ENCODE measurements at regions not wholly inside any gene's neighbourhood (a gene's known extent, or its start where the extent isn't known, plus 50 kb on each side); places are given as distances from the start of the nearest gene placed in this dataset.
"Not testable (repeated sequence)": the region's sequence is repeated elsewhere in the genome, so short reads cannot be mapped to it uniquely, and the experiment has no call there.

- no peak overlapping the region for H3K27ac ChIP-seq (ENCODE audit: low read depth, low read length)
- no peaks in the 10 kb centered on the region for H3K27me3 ChIP-seq (ENCODE audit: control insufficient read depth, insufficient read depth, low read length)
- H3K36me3 ChIP-seq (ENCODE audit: control insufficient read depth, insufficient read depth, low read length), result no peaks in the 10 kb centered on the region
- H3K9me3 ChIP-seq (ENCODE audit: control insufficient read depth, insufficient read depth, low read depth, low read length), result peaks cover 9% of the 10 kb centered on the region
- H3K4me1 ChIP-seq (ENCODE audit: control insufficient read depth, insufficient read depth, low read length), result peaks cover 10% of the 10 kb centered on the region
- H3K9ac ChIP-seq (ENCODE audit: low read length), result no peak overlapping the region
- H3K4me3 ChIP-seq (ENCODE audit: low read depth, low read length), result no peak overlapping the region
Observed at GRCh38 chr9:115403753-115404152, 285.8 kb upstream of the TNC start.

- H3K9ac ChIP-seq (ENCODE audit: low read length), result no peak overlapping the region
- no peak overlapping the region for H3K27ac ChIP-seq (ENCODE audit: low read depth, low read length)
- H3K9me3 ChIP-seq (ENCODE audit: control insufficient read depth, insufficient read depth, low read depth, low read length), result peaks cover 12% of the 10 kb centered on the region
- H3K36me3 ChIP-seq (ENCODE audit: control insufficient read depth, insufficient read depth, low read length), result peaks cover 5% of the 10 kb centered on the region
- no peak overlapping the region for H3K4me3 ChIP-seq (ENCODE audit: low read depth, low read length)
- peaks cover 10% of the 10 kb centered on the region for H3K4me1 ChIP-seq (ENCODE audit: control insufficient read depth, insufficient read depth, low read length)
- no peaks in the 10 kb centered on the region for H3K27me3 ChIP-seq (ENCODE audit: control insufficient read depth, insufficient read depth, low read length)
Observed at GRCh38 chr9:115404311-115404710, 286.4 kb upstream of the TNC start.

- no peak overlapping the region for H3K4me3 ChIP-seq (ENCODE audit: low read depth, low read length)
- H3K9me3 ChIP-seq (ENCODE audit: control insufficient read depth, insufficient read depth, low read depth, low read length), result peaks cover 8% of the 10 kb centered on the region; the same call in 1 of the 2 replicates
- no peaks in the 10 kb centered on the region for H3K27me3 ChIP-seq (ENCODE audit: control insufficient read depth, insufficient read depth, low read length)
- no peak overlapping the region for H3K9ac ChIP-seq (ENCODE audit: low read length)
- H3K4me1 ChIP-seq (ENCODE audit: control insufficient read depth, insufficient read depth, low read length), result peaks cover 13% of the 10 kb centered on the region
- peaks cover 9% of the 10 kb centered on the region for H3K36me3 ChIP-seq (ENCODE audit: control insufficient read depth, insufficient read depth, low read length)
- no peak overlapping the region for H3K27ac ChIP-seq (ENCODE audit: low read depth, low read length)
Observed at GRCh38 chr9:115411516-115411915, 293.6 kb upstream of the TNC start.

GRCh38 chr9:115411993-115412452 is 294.1 kb upstream of the TNC start:
- Histone ChIP-seq H3K27me3 (ENCODE audit: control insufficient read depth, insufficient read depth, low read length) (no peaks in the 10 kb centered on the region), H3K27ac (ENCODE audit: low read depth, low read length) (no peak overlapping the region), H3K9ac (ENCODE audit: low read length) (no peak overlapping the region), H3K9me3 (ENCODE audit: control insufficient read depth, insufficient read depth, low read depth, low read length) (peaks cover 8% of the 10 kb centered on the region; the same call in 1 of the 2 replicates), H3K4me1 (ENCODE audit: control insufficient read depth, insufficient read depth, low read length) (peaks cover 13% of the 10 kb centered on the region), H3K36me3 (ENCODE audit: control insufficient read depth, insufficient read depth, low read length) (peaks cover 9% of the 10 kb centered on the region), H3K4me3 (ENCODE audit: low read depth, low read length) (no peak overlapping the region)

GRCh38 chr9:115412656-115413055 is 294.7 kb upstream of the TNC start:
- peaks cover 10% of the 10 kb centered on the region; the same call in 1 of the 2 replicates for H3K9me3 ChIP-seq (ENCODE audit: control insufficient read depth, insufficient read depth, low read depth, low read length)
- H3K4me1 ChIP-seq (ENCODE audit: control insufficient read depth, insufficient read depth, low read length), result peaks cover 13% of the 10 kb centered on the region
- H3K4me3 ChIP-seq (ENCODE audit: low read depth, low read length), result no peak overlapping the region
- no peak overlapping the region for H3K27ac ChIP-seq (ENCODE audit: low read depth, low read length)
- H3K9ac ChIP-seq (ENCODE audit: low read length), result no peak overlapping the region
- H3K27me3 ChIP-seq (ENCODE audit: control insufficient read depth, insufficient read depth, low read length), result no peaks in the 10 kb centered on the region
- peaks cover 9% of the 10 kb centered on the region for H3K36me3 ChIP-seq (ENCODE audit: control insufficient read depth, insufficient read depth, low read length)

- Histone ChIP-seq H3K27ac (ENCODE audit: low read depth, low read length) (no peak overlapping the region), H3K4me3 (ENCODE audit: low read depth, low read length) (no peak overlapping the region), H3K9me3 (ENCODE audit: control insufficient read depth, insufficient read depth, low read depth, low read length) (peaks cover 13% of the 10 kb centered on the region), H3K4me1 (ENCODE audit: control insufficient read depth, insufficient read depth, low read length) (peaks cover 13% of the 10 kb centered on the region), H3K36me3 (ENCODE audit: control insufficient read depth, insufficient read depth, low read length) (peaks cover 9% of the 10 kb centered on the region), H3K9ac (ENCODE audit: low read length) (no peak overlapping the region), H3K27me3 (ENCODE audit: control insufficient read depth, insufficient read depth, low read length) (no peaks in the 10 kb centered on the region)
Observed at GRCh38 chr9:115413304-115413703, 295.3 kb upstream of the TNC start.

- Histone ChIP-seq H3K36me3 (ENCODE audit: control insufficient read depth, insufficient read depth, low read length) (peaks cover 8% of the 10 kb centered on the region), H3K27me3 (ENCODE audit: control insufficient read depth, insufficient read depth, low read length) (no peaks in the 10 kb centered on the region), H3K4me3 (ENCODE audit: low read depth, low read length) (no peak overlapping the region), H3K9me3 (ENCODE audit: control insufficient read depth, insufficient read depth, low read depth, low read length) (peaks cover 10% of the 10 kb centered on the region), H3K9ac (ENCODE audit: low read length) (no peak overlapping the region), H3K27ac (ENCODE audit: low read depth, low read length) (no peak overlapping the region), H3K4me1 (ENCODE audit: control insufficient read depth, insufficient read depth, low read length) (peaks cover 13% of the 10 kb centered on the region)
Observed at GRCh38 chr9:115413766-115414382, 295.9 kb upstream of the TNC start.

- no peak overlapping the region for H3K4me3 ChIP-seq (ENCODE audit: low read depth, low read length)
- H3K27ac ChIP-seq (ENCODE audit: low read depth, low read length), result no peak overlapping the region
- peaks cover 13% of the 10 kb centered on the region for H3K4me1 ChIP-seq (ENCODE audit: control insufficient read depth, insufficient read depth, low read length)
- no peaks in the 10 kb centered on the region for H3K27me3 ChIP-seq (ENCODE audit: control insufficient read depth, insufficient read depth, low read length)
- peaks cover 8% of the 10 kb centered on the region; the same call in 1 of the 2 replicates for H3K9me3 ChIP-seq (ENCODE audit: control insufficient read depth, insufficient read depth, low read depth, low read length)
- H3K36me3 ChIP-seq (ENCODE audit: control insufficient read depth, insufficient read depth, low read length), result peaks cover 1% of the 10 kb centered on the region; the same call in 1 of the 2 replicates
- H3K9ac ChIP-seq (ENCODE audit: low read length), result no peak overlapping the region
Observed at GRCh38 chr9:115414561-115414960, 296.6 kb upstream of the TNC start.

GRCh38 chr9:115415450-115415849 is 297.5 kb upstream of the TNC start:
- no peak overlapping the region for H3K27ac ChIP-seq (ENCODE audit: low read depth, low read length)
- H3K4me3 ChIP-seq (ENCODE audit: low read depth, low read length), result no peak overlapping the region
- H3K4me1 ChIP-seq (ENCODE audit: control insufficient read depth, insufficient read depth, low read length), result peaks cover 13% of the 10 kb centered on the region
- no peak overlapping the region for H3K9ac ChIP-seq (ENCODE audit: low read length)
- peaks cover 2% of the 10 kb centered on the region; the same call in 1 of the 2 replicates for H3K36me3 ChIP-seq (ENCODE audit: control insufficient read depth, insufficient read depth, low read length)
- no peaks in the 10 kb centered on the region for H3K27me3 ChIP-seq (ENCODE audit: control insufficient read depth, insufficient read depth, low read length)
- H3K9me3 ChIP-seq (ENCODE audit: control insufficient read depth, insufficient read depth, low read depth, low read length), result peaks cover 10% of the 10 kb centered on the region

GRCh38 chr9:115416299-115416698 is 298.3 kb upstream of the TNC start:
- no peak overlapping the region for H3K9ac ChIP-seq (ENCODE audit: low read length)
- H3K4me3 ChIP-seq (ENCODE audit: low read depth, low read length), result no peak overlapping the region
- H3K27ac ChIP-seq (ENCODE audit: low read depth, low read length), result no peak overlapping the region
- H3K4me1 ChIP-seq (ENCODE audit: control insufficient read depth, insufficient read depth, low read length), result peaks cover 13% of the 10 kb centered on the region
- no peaks in the 10 kb centered on the region for H3K27me3 ChIP-seq (ENCODE audit: control insufficient read depth, insufficient read depth, low read length)
- H3K9me3 ChIP-seq (ENCODE audit: control insufficient read depth, insufficient read depth, low read depth, low read length), result peaks cover 18% of the 10 kb centered on the region
- peaks cover 4% of the 10 kb centered on the region; the same call in 1 of the 2 replicates for H3K36me3 ChIP-seq (ENCODE audit: control insufficient read depth, insufficient read depth, low read length)

GRCh38 chr9:115418181-115418580 is 300.2 kb upstream of the TNC start:
- not testable (repeated sequence) for H3K9ac ChIP-seq (ENCODE audit: low read length); H3K27ac ChIP-seq (ENCODE audit: low read depth, low read length); H3K4me1 ChIP-seq (ENCODE audit: control insufficient read depth, insufficient read depth, low read length); H3K4me3 ChIP-seq (ENCODE audit: low read depth, low read length); H3K36me3 ChIP-seq (ENCODE audit: control insufficient read depth, insufficient read depth, low read length); H3K27me3 ChIP-seq (ENCODE audit: control insufficient read depth, insufficient read depth, low read length)
- peaks cover 31% of the 10 kb centered on the region for H3K9me3 ChIP-seq (ENCODE audit: control insufficient read depth, insufficient read depth, low read depth, low read length)

Measured in HUES6 (cell line).